C4-2B (cell line): ENCODE measurements at regions not wholly inside any gene's neighbourhood (a gene's known extent, or its start where the extent isn't known, plus 50 kb on each side); places are given as distances from the start of the nearest gene placed in this dataset.

Experiments
- H3K27ac ChIP-seq: fragments of 450-650 bp; 2 replicates; pipeline ENCODE4 v1.5.1; 2017
- ZFX ChIP-seq: fragments of 450-650 bp; IDR thresholded peaks from 2 replicates; pipeline ENCODE4 v1.6.1; 2017
- TF ChIP-seq, protein P1 (sequence below): fragments of 450-650 bp; conservative IDR thresholded peaks from 2 replicates; pipeline ENCODE4 v1.5.1; 2017; ENCODE audit warnings: mild to moderate bottlenecking

DNA sequence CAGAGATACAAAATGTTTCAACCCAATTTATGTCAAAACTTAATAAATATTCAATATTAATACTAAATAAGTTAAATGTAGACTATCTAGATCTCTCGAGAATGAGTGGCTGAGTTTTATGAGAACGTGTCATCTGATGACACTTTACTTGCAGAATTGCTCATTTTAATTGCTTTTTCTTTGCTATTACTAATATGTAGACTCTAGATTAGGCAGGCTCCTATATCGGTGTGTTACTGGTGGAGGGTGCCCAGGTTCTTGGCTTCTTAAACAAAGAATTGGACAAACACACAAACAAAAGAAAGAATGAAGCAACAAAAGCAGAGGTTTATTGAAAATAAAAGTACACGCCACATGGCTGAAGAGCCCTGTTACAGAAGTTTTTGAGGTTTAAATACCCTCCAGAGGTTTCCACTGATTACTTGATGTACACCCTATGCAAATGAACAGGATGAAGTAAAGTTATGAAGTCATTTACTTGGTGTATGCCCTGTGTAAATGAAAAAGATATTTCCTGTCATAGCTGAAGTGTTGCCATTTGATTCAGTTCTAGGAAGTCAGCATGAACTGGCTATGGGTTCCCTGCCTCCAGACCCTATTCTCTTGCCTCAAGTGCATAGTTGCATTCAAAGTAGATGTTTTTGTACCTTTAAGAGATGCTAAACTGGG lies 122.9 kb upstream of the ITGA4 start:
- TF ChIP-seq ZFX: no peak
- TF ChIP-seq, protein P1, sequence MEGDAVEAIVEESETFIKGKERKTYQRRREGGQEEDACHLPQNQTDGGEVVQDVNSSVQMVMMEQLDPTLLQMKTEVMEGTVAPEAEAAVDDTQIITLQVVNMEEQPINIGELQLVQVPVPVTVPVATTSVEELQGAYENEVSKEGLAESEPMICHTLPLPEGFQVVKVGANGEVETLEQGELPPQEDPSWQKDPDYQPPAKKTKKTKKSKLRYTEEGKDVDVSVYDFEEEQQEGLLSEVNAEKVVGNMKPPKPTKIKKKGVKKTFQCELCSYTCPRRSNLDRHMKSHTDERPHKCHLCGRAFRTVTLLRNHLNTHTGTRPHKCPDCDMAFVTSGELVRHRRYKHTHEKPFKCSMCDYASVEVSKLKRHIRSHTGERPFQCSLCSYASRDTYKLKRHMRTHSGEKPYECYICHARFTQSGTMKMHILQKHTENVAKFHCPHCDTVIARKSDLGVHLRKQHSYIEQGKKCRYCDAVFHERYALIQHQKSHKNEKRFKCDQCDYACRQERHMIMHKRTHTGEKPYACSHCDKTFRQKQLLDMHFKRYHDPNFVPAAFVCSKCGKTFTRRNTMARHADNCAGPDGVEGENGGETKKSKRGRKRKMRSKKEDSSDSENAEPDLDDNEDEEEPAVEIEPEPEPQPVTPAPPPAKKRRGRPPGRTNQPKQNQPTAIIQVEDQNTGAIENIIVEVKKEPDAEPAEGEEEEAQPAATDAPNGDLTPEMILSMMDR: no peak
- no peak overlapping the region for H3K27ac ChIP-seq

- H3K27ac ChIP-seq: no peak overlapping the region
- TF ChIP-seq, protein P1: no peak
- no peak for TF ChIP-seq ZFX
These were observed 116.3 kb upstream of the ITGA4 start for GRCh38 chr2:181340891-181341290.

DNA sequence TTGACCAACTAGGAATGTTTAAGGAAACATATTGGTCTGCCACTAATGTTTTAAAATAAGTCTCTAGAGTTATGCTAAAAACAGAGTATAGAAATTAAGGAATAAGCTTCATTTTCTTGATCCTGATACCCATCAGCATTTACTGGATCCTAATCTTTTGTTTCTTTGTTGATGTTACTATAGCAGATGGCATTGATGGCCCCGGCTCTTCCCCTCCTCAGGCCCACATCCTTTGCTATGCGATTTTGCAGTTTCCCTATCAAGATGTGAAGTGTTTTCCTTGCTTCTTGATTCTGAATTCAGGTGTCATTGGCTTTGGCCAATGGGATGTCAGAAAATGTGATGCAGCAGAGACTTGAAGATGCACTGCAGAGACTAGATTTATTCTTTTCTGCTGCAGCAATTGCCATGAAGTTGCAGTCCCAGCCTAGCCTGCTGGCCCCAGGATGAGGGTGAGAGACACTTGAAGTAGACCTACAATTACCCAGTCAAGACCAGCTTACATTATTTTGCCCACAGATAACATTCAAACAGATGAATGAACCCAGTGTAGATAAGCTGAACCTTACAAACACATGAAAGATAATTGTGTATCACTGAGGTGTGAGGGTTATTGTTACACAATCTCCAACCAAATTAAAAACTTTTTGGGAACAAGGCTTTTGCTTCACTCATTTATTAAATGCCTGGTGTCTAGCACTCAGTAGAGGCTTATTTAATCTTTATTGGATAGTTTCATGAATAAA lies 115.2 kb upstream of the ITGA4 start:
- no peak for TF ChIP-seq ZFX
- TF ChIP-seq, protein P1: no peak
- H3K27ac ChIP-seq: no peak overlapping the region

DNA sequence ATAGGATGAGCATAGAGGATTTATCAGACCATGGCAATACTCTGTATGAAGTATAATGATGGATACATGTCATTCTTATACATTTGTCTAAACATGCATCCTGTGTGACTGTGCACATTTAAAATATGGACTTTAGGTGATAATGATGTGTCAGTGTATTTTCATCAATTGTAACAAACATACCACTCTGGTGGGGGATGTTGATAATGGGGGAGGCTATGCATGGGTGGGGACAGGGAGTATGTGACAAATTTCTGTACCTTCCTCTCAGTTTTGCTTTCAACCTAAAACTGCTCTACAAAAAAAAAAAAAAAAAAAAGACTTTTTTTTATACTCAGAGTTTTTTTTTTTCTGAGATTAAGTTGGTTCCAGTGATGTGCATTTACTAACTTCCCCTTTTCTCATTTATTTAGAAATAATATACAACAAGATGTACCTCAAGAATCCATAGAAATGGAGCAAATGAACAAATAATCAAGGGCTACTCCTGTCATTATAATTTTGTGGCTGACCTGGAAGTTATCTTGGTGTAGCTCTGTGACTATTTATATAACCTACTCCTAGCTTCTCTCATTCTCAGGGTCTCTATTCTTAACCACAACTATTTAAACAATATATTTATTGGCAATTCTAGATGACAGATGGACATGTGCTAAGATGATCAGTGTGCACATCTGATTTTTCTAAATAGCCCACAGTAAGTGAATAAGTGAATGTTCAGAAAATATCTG lies 108.9 kb upstream of the ITGA4 start:
- TF ChIP-seq, protein P1: no peak
- no peak for TF ChIP-seq ZFX
- no peak overlapping the region for H3K27ac ChIP-seq

DNA sequence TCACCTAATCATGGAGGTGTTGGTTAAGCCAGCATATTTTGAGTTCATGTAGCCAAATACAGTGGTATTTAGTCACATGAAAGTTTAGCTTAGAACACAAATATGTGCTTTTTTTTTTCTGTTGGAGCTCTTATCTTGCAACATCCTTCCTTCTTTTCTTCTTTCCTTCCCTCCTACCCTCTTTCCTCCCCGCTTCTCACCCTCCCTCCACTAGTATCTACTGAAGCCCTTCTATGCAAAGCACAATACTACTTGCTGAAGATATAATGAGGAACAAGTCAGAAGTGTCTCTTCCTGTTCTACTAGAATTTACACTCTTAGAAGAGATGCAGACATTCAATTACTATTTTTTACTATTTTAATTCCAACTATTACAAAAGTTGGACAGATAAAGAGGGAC lies 105.0 kb upstream of the ITGA4 start:
- no peak overlapping the region for H3K27ac ChIP-seq
- TF ChIP-seq, protein P1: no peak
- TF ChIP-seq ZFX: no peak

GRCh38 chr2:181354626-181355025 lies 102.6 kb upstream of the ITGA4 start:
- TF ChIP-seq, protein P1: no peak
- no peak for TF ChIP-seq ZFX
- no peak overlapping the region for H3K27ac ChIP-seq
